ENCODE measurements at regions not wholly inside any gene's neighbourhood (a gene's known extent, or its start where the extent isn't known, plus 50 kb on each side); places are given as distances from the start of the nearest gene placed in this dataset.

- no peak for DNase-seq
These were observed 312.5 kb downstream of the GRIN2B start for GRCh38 chr12:13668880-13669279.

- no peak for DNase-seq
These were observed 314.6 kb downstream of the GRIN2B start for GRCh38 chr12:13666806-13667205.

- DNase-seq, result peak in 1 of 2 donors; percentile 1
These were observed 320.2 kb downstream of the GRIN2B start for GRCh38 chr12:13661005-13661887.

DNA sequence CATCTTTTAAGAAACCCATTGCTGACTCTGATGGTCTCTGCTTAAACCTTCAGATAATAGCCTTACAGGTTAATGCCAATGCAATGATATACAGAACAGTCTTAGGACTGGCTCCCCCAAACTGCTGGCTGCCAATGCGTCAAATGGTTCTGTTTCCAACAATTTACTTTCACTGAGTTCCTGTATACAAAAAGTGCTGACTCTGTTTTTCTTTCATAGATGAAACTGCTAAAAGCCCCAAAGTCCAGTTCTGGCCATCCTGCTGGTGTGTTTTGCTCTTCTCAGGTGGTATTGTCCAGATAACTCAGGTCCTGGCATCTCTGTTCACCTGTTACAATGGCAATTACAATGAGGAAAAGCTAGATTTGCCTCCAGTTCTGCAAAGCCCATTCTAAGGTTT, 326.9 kb downstream of the GRIN2B start:
- DNase-seq, result no peak

- no peak for DNase-seq
These were observed 329.3 kb downstream of the GRIN2B start for GRCh38 chr12:13652105-13652504.

DNA sequence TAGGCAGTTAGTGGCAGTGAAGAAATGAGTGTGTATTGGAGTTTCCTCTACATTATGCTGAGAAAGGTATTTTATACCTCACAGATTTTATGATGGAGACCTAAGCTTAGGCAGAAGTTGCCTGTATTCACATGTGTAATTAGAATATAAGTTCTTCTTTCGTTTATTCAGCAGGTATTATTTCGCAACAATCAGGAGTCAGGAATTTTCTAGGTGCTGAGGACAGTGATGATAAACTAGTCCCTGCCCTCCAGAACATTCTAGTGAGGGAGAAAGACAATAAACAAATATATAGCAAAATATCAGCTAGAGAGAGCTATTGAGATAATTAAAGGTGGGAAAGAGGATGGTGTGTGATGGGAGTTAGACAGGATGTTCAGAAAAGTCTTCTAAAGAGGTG, 345.7 kb downstream of the GRIN2B start:
- DNase-seq, result no peak

DNA sequence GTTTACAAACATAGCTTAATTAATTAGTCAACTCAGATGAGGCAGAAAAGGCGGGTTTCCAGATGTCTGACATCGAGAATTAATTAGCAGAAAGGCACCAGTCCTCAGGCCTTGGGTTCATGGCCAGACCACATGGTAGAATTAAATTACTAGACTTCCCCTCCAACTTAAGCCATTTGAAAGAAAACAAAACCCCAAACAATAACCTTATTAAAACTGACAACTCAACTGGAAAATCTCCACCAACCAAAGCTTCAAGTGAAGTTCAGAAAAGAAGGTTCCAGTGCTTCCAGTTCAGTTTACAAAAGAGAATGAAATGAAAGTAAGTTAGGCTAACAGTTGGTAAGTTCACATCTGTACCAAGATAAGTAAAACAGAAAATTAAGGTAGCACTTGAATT, 349.5 kb downstream of the GRIN2B start:
- DNase-seq, result no peak

DNA sequence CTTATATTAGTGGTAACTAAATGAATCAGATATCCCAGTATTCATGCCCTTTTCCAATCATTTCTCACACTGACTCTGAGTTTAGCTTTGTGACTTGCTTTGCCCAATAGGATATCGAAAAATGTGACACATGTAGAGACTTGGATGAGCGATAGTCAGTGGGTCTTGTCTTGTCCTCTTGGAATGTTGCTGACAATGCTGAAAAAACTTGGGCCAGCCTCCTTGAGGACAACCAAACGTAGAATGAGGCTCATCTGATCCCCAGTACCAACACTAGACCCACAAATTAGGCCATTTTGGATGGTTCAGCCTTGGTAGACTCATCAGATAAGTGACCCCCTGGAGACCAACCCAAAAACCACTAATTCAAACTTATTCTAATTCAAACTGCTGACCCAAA, 351.0 kb downstream of the GRIN2B start:
- DNase-seq, result no peak

- DNase-seq, result no peak
These were observed 353.3 kb downstream of the GRIN2B start for GRCh38 chr12:13628067-13628466.

GRCh38 chr12:13627536-13627935, 353.9 kb downstream of the GRIN2B start:
- no peak for DNase-seq

DNA sequence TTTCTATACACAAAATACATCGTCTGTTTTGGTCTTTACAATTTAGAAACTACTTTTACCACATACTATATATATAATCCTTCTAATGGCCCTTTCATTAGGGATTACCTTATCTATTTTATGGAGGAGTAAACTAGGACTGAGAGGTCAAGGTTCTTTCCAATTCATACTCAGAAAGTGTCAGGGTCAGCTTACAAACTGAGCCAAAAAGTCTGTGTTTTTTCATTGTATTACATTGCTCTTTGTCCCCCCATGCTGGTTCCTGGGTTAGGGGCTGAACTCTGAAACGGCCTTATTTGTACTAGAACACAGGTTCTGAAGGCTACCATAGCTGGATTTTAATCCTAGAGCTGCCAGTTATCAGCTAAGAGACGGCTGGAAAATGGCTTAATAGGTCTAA, 368.1 kb downstream of the GRIN2B start:
- no peak for DNase-seq

DNA sequence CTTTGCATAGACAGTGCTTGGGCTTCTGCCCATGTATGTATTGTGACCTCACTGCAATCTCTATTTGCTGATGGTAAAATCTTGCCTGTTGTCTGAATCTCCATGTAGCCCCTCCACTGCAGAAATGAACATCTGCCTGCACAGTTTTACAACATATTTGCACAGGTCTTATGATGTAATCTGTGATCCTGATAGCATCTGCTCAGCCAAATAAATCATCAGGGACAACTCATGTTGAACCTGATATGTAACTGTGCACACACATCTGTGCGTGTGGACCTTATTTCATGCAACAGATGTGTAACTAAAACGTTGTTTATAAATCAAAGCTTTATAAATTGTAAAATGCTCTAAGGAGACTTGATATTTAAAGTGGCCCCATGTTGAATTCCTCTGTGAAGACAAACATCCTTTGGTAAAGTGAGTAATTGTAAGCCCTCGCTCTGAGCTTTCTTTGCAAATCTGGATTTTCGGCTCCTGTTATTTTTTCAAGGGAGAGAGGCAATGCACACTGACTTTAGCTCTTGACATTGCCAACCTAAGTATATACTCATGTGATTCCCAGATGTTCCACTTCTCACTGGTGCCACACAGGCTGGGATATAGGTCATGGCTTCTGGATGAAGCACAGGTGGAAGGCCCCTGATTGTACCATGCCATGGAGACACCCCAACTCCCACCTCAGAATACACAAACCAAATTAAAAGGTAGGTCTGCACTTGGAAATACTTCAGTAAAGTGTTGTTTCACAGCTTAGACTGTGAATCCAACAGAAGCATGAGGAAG, 371.3 kb downstream of the GRIN2B start:
- DNase-seq, result no peak

DNA sequence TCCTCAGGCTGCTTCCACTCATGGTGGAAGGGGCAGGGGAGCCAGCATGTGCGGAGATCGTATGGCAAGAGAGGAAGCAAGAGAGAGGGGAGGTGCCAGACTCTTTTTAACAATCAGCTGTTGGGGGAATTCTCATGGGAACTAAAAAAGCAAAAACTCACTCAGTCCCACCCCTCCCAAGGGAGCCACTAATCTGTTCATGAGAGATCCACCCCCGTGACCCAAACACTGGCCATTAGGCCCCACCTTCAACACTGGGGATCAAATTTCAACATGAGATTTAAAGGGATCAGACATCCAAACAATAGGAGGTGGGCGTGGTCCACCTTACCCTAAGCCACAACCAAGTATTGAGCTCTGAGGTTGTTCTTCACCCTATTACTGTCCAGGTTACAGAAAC, 375.1 kb downstream of the GRIN2B start:
- DNase-seq, result no peak

- DNase-seq, result no peak
These were observed 377.4 kb downstream of the GRIN2B start for GRCh38 chr12:13603953-13604352.

DNA sequence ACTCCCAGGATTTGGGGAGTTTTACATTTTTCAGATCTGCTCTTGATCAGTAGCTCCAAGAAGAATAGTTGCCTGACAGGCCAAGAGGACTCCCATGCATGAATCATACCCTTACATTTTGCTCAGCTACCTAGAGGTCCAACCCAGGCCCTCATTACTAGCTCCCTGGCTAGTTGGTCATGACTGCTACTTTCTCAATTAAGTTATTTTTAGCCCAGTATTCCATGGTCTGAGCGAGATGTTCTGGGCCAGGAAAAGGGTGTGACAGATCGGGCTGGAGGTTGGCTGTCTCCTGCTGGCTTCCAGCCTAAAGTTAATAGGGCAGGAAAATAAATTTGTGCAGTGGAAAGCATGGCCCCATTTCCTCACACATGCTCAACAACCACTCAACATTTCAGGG, 379.2 kb downstream of the GRIN2B start:
- DNase-seq, result no peak

DNA sequence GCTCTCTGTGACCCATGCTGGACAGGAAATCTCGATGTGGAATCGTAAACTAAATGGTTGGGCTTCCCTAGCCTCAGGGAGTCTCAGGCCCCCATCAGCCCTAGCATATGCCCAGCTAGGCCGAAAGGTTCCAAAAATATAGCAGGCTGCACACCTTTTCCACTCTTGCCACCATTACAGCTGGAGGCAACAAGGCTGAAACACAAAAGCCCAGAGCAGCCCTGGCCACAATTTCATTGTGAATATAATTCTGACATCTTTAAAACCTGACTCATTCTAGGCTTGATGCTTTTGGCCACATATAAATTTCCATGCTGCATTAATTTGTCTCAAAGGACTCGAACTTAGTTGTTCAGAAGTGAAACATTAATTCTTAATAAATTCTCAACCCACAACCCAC, 382.2 kb downstream of the GRIN2B start:
- DNase-seq, result no peak

DNA sequence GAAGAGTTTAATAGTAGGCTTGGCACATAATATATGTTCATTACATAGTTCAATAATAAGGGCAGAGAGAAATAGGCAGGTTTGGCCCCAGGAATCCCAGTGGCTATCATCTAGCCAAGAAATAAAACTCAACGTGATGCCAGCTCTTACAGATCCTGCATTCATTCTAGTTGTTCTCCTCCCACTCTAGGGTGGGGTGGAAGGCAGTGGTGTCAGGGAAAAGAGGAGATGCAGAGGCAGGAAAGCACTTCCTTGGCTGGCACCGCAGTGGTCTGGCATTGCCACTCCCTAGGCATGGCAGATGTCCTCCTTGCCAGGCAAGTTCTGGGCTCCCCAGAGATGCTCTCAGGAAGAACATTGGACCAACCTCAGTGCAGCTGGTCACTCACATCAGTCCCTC, 383.6 kb downstream of the GRIN2B start:
- no peak for DNase-seq

DNA sequence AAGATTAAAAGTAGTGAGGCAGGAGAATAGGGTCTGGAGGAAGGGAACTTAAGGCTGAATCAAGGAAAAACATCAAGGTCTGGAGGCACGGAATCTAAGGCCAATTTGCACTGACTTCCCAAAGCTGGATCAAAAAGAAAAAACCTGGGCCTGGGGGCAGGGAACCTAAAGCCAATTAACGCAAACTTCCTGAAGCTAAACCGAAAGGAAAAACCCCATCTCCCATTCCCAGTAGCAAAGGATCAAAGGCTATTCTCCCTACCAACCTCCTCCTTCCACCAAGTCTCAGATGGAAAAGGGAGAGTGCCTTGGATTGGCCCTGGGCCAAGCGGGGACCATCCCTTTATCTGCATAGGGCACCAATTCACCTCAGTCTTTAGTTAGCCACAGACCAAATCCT, 384.2 kb downstream of the GRIN2B start:
- DNase-seq, result no peak

DNA sequence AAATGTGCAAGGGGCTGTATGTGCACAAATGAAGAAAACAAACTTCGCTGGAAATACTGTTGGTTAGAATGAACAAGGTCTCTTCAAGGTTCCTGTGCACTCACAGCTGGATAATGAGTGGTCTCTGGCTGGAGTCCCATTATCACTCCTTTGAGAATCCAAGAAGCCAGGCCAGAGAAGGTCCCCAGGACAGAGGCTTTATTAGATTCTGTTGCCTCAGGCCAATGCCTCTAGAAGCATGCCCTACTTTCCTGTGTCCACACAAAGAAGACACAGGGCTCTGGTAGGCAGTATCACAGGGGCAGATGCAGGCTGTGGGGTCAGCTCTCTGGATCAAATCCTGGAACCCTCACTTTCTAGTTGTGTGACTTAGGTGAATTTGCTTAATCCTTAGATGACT, 384.7 kb downstream of the GRIN2B start:
- no peak for DNase-seq

GRCh38 chr12:13595536-13596443, 385.6 kb downstream of the GRIN2B start:
- DNase-seq, result no peak

GRCh38 chr12:13594731-13595514, 386.5 kb downstream of the GRIN2B start:
- DNase-seq, result no peak

Measured in CD4-positive, alpha-beta T cell treated with Interferon alpha-2 for 1 hour (primary cell).